H1 (cell line): ENCODE measurements at regions not wholly inside any gene's neighbourhood (a gene's known extent, or its start where the extent isn't known, plus 50 kb on each side); places are given as distances from the start of the nearest gene placed in this dataset.

ENCODE experiments used
- CTCF ChIA-PET: fragments of 300-600 bp; sonication (Branson Sonifier 250); formaldehyde crosslinking; loops from one replicate; lab custom pipeline; 2021; ENCODE audit not compliant: partially characterized antibody; lab: Charles Lee
- POLR2A ChIA-PET: fragments of 300-600 bp; sonication (Branson Sonifier 250); formaldehyde crosslinking; loops from one replicate; lab custom pipeline; 2021; ENCODE audit warnings: inconsistent platforms; ENCODE audit not compliant: partially characterized antibody; lab: Charles Lee
- DNase-seq, 2 experiments: peaks; one replicate each; pipeline versions ENCODE4 v3.0.0 to v3.0.0-alpha.2; 2010 to 2022; ENCODE audit warnings: low spot score in 2 of 2, low read depth in 1 of 2, mixed read lengths in 1 of 2
- FAIRE-seq: peaks from 2 replicates; lab custom pipeline; 2011; peaks lifted over from hg19 to GRCh38; lab: Jason Lieb, UNC
- H2AFZ ChIP-seq: 2 replicates; pipeline ENCODE4 v1.8.1; 2012; ENCODE audit warnings: low read length, inconsistent platforms
- H2AK5ac ChIP-seq: 2 replicates; pipeline ENCODE4 v1.6.1; 2013; ENCODE audit warnings: low read depth, low read length
- H2BK120ac ChIP-seq: replicated peaks from 2 replicates; pipeline ENCODE3; 2013; ENCODE audit warnings: low read depth, low read length, inconsistent platforms
- H2BK12ac ChIP-seq: 2 replicates; pipeline ENCODE4 v1.6.1; 2013; ENCODE audit warnings: low read depth, low read length
- H2BK15ac ChIP-seq: 2 replicates; pipeline ENCODE4 v1.6.1; 2013; ENCODE audit warnings: low read length
- H2BK20ac ChIP-seq: 2 replicates; pipeline ENCODE4 v1.6.1; 2013; ENCODE audit warnings: low read length
- H2BK5ac ChIP-seq: 2 replicates; pipeline ENCODE4 v1.6.1; 2013; ENCODE audit warnings: low read depth, low read length
- H3K14ac ChIP-seq: 2 replicates; pipeline ENCODE4 v1.6.1; 2013; ENCODE audit warnings: inconsistent platforms; ENCODE audit not compliant: insufficient read length
- H3K18ac ChIP-seq: 2 replicates; pipeline ENCODE4 v1.6.1; 2013; ENCODE audit warnings: low read length; ENCODE audit errors: extremely low read depth
- H3K23ac ChIP-seq: 2 replicates; pipeline ENCODE4 v1.6.1; 2013; ENCODE audit warnings: inconsistent platforms; ENCODE audit not compliant: insufficient read length
- H3K23me2 ChIP-seq: 2 replicates; pipeline ENCODE4 v1.6.1; 2013; ENCODE audit warnings: low read depth, low read length
- H3K27ac ChIP-seq: 2 replicates; pipeline ENCODE4 v1.6.1; 2011; ENCODE audit warnings: low read depth, low read length, inconsistent platforms
- H3K27me3 ChIP-seq, 4 experiments: replicated peaks in 1 of 4; 1 replicate in 1 of 4; 2 replicates in 3 of 4; pipeline versions ENCODE4 v1.6.1 to v1.8.1; 2011 to 2013; ENCODE audit warnings: low read length in 3 of 4, mild to moderate bottlenecking in 3 of 4, inconsistent platforms in 2 of 4, mixed read lengths in 2 of 4, moderate library complexity in 1 of 4; ENCODE audit not compliant: control insufficient read depth in 3 of 4, insufficient read depth in 3 of 4; ENCODE audit errors: extremely low read depth in 1 of 4
- H3K36me3 ChIP-seq, 4 experiments: 2 replicates each; pipeline versions ENCODE4 v1.6.1 to v1.8.1; 2011 to 2013; ENCODE audit warnings: mild to moderate bottlenecking in 4 of 4, low read length in 3 of 4, moderate library complexity in 2 of 4, control low read depth in 1 of 4, inconsistent platforms in 1 of 4; ENCODE audit not compliant: insufficient read depth in 4 of 4, control insufficient read depth in 2 of 4
- H3K4ac ChIP-seq: replicated peaks from 2 replicates; pipeline ENCODE3; 2013; ENCODE audit warnings: low read length, low read depth, mixed read lengths, inconsistent platforms; ENCODE audit not compliant: insufficient read length
- H3K4me1 ChIP-seq, 4 experiments: replicated peaks in 1 of 4; 1 replicate in 1 of 4; 2 replicates in 3 of 4; pipeline versions ENCODE4 v1.6.1 to v1.8.1; 2011 to 2013; ENCODE audit warnings: low read length in 3 of 4, inconsistent platforms in 2 of 4, mixed read lengths in 1 of 4; ENCODE audit not compliant: insufficient read depth in 4 of 4, control insufficient read depth in 3 of 4
- H3K4me2 ChIP-seq, 2 experiments: 2 replicates each; pipeline versions ENCODE4 v1.6.1 to v1.8.1; 2011 to 2013; ENCODE audit warnings: low read depth in 2 of 2, low read length in 2 of 2, control low read depth in 1 of 2, inconsistent platforms in 1 of 2, mild to moderate bottlenecking in 1 of 2; ENCODE audit not compliant: insufficient read depth in 1 of 2
- H3K4me3 ChIP-seq, 4 experiments: fragments of 200-600, 300-600 bp in 1 of 4; sonication (generic), shearing (Covaris generic), sonication (Bioruptor Twin) in 1 of 4; 2 replicates each; pipeline versions ENCODE4 v1.5.1 to v1.8.1; 2011 to 2016; ENCODE audit warnings: low read length in 4 of 4, low read depth in 3 of 4, control low read depth in 2 of 4, inconsistent platforms in 2 of 4, mild to moderate bottlenecking in 2 of 4, mixed read lengths in 1 of 4, moderate library complexity in 1 of 4; ENCODE audit not compliant: insufficient read depth in 2 of 4; ENCODE audit errors: extremely low read depth in 1 of 4
- H3K56ac ChIP-seq: replicated peaks from 2 replicates; pipeline ENCODE3; 2013; ENCODE audit warnings: low read depth, mild to moderate bottlenecking, mixed read lengths, low read length, inconsistent platforms; ENCODE audit not compliant: insufficient read length
- H3K79me1 ChIP-seq: 2 replicates; pipeline ENCODE4 v1.6.1; 2013; ENCODE audit warnings: low read depth, low read length, control low read depth
- H3K79me2 ChIP-seq, 2 experiments: 2 replicates each; pipeline versions ENCODE4 v1.6.1 to v1.8.1; 2012 to 2013; ENCODE audit warnings: low read length in 2 of 2, mild to moderate bottlenecking in 2 of 2, inconsistent platforms in 1 of 2; ENCODE audit not compliant: insufficient read depth in 2 of 2, control insufficient read depth in 1 of 2
- H3K9ac ChIP-seq, 4 experiments: replicated peaks in 1 of 4; 1 replicate in 1 of 4; 2 replicates in 3 of 4; pipeline versions ENCODE4 v1.6.1 to v1.8.1; 2011 to 2013; ENCODE audit warnings: low read depth in 3 of 4, low read length in 3 of 4, control low read depth in 2 of 4, mild to moderate bottlenecking in 2 of 4, moderate library complexity in 2 of 4, inconsistent platforms in 1 of 4; ENCODE audit errors: extremely low read depth in 1 of 4
- H3K9me3 ChIP-seq, 2 experiments: 2 replicates each; pipeline versions ENCODE4 v1.6.1 to v1.8.1; 2012 to 2013; ENCODE audit warnings: mild to moderate bottlenecking in 2 of 2, moderate library complexity in 2 of 2, control low read depth in 1 of 2, inconsistent platforms in 1 of 2, low read depth in 1 of 2, low read length in 1 of 2, mixed read lengths in 1 of 2; ENCODE audit not compliant: insufficient read depth in 2 of 2
- H4K20me1 ChIP-seq, 2 experiments: replicated peaks in 1 of 2; 2 replicates each; pipeline versions ENCODE3 to v1.8.1; 2011 to 2013; ENCODE audit warnings: inconsistent platforms in 2 of 2, low read length in 2 of 2, mild to moderate bottlenecking in 1 of 2; ENCODE audit not compliant: insufficient read depth in 2 of 2, control insufficient read depth in 1 of 2
- H4K5ac ChIP-seq: 2 replicates; pipeline ENCODE4 v1.6.1; 2013; ENCODE audit warnings: low read length, low read depth, mixed read lengths, inconsistent platforms; ENCODE audit not compliant: insufficient read length
- H4K8ac ChIP-seq: 2 replicates; pipeline ENCODE4 v1.8.0; 2013; ENCODE audit warnings: mild to moderate bottlenecking, moderate library complexity, low read length, inconsistent platforms; ENCODE audit not compliant: insufficient read depth; ENCODE audit errors: extremely low read depth
- H4K91ac ChIP-seq: replicated peaks from 2 replicates; pipeline ENCODE3; 2013; ENCODE audit warnings: low read length, mixed read lengths, inconsistent platforms; ENCODE audit not compliant: insufficient read length
- WGBS, 2 experiments: shearing (Covaris generic) in 1 of 2; methylation state at CpG; one replicate each; pipeline versions ENCODE4 v1.1.6 to v1.1.7; 2013 to 2015; ENCODE audit warnings: low lambda C conversion rate in 2 of 2, mixed read lengths in 2 of 2, inconsistent platforms in 1 of 2, low coverage in 1 of 2, missing lambda C conversion rate in 1 of 2; ENCODE audit not compliant: insufficient replicate concordance in 2 of 2, insufficient coverage in 1 of 2, insufficient read length in 1 of 2; ENCODE audit errors: extremely low coverage in 1 of 2, missing lambda C conversion rate in 1 of 2; 5-methylcytosine and 5-hydroxymethylcytosine counted together

DNA sequence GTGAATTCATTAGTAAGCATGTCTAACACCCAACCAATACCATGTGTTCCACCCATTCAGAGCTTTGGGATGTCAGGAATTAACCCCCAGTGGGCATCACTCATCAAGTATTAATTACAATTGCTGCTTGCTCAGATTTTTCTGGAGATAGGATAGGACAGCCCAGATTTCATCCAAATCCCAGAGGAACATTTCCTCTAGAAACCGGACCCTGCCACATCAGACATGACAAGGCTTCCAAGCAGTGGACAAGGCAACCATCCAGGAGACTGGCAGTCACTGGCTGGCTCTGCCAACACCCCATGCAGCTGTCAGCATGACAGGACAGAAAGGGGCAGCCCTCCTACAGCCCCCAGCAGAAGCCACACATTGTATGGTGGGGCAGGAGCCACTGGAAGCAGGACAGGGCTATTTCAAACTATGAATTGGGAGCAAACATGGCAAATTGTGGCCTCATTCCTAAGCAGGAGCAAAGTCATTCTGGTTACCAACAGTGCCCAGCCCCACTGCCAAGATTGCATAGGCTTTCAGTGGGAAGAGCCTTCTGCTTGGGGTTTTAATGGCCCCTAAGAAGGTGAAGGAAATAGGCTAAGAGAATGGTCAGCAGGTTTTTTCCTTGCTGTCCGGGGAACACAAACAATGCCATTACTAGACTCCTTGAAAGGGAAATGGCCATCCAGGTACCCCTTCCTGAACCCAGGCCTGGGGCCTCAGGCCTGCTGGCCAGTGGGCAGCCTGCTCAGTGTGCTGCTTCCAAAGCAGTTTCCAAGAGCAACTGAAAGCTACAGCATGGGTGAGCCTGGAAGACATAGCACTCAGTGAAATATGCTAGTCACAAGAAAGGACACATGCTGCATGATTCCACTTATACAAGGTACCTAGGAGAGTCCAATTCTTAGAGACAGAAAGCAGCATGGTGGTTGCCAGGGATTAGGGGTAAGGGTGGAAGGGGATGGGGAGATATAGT is 294.7 kb upstream of the SLC30A5 start:
- no peaks in the 10 kb centered on the region for H3K79me1 ChIP-seq
- ChIA-PET POLR2A (no interaction called here), CTCF (no interaction called here)
- no peaks in the 10 kb centered on the region; the same call in 1 of the 2 replicates for H3K23me2 ChIP-seq
- no peak overlapping the region for H3K56ac ChIP-seq
- H2BK20ac ChIP-seq: no peak overlapping the region
- H2AFZ ChIP-seq: no peak overlapping the region
- H3K36me3 ChIP-seq: no peaks in the 10 kb centered on the region
- no peaks in the 10 kb centered on the region for H3K9me3 ChIP-seq
- H4K8ac ChIP-seq: no peak overlapping the region
- H2BK5ac ChIP-seq: no peak overlapping the region
- H3K4me3 ChIP-seq: no peak overlapping the region
- H3K4me1 ChIP-seq: peaks cover 0 to 1% (median under 1%) of the 10 kb centered on the region in 4 experiments; a peak in 4 of 7 replicates
- FAIRE-seq (no peak), DNase-seq (no peak)
- H3K23ac ChIP-seq: no peak overlapping the region
- no peak overlapping the region for H3K27ac ChIP-seq
- H2BK120ac ChIP-seq: no peak overlapping the region
- H3K9ac ChIP-seq: no peak overlapping the region
- H4K20me1 ChIP-seq: no peaks in the 10 kb centered on the region
- no peak overlapping the region for H4K91ac ChIP-seq
- H2AK5ac ChIP-seq: no peak overlapping the region
- no peak overlapping the region for H3K4me2 ChIP-seq
- H3K27me3 ChIP-seq: peaks cover 0 to 11% (median 5%) of the 10 kb centered on the region in 4 experiments; a peak in 4 of 7 replicates
- H3K18ac ChIP-seq: no peak overlapping the region
- no peaks in the 10 kb centered on the region for H3K79me2 ChIP-seq
- 91% methylated on average over 2 of the region's 2 CpGs; no CpG with 5 or more reads in 1 of the 2 experiments for WGBS, 2 experiments
- no peak overlapping the region for H3K14ac ChIP-seq
- no peak overlapping the region for H4K5ac ChIP-seq
- no peak overlapping the region for H2BK12ac ChIP-seq
- H2BK15ac ChIP-seq: no peak overlapping the region
- H3K4ac ChIP-seq: no peak overlapping the region
